HEK293 (cell line): ENCODE measurements at regions not wholly inside any gene's neighbourhood (a gene's known extent, or its start where the extent isn't known, plus 50 kb on each side); places are given as distances from the start of the nearest gene placed in this dataset.

Source experiments
- CTCF ChIA-PET: fragments of 350-600 bp; formaldehyde crosslinking; extraction: SDS; loops from one replicate; lab custom pipeline; 2021; ENCODE audit warnings: antibody characterized with exemption; lab: Yijun Ruan, JAX
- POLR2A ChIA-PET: fragments of 300-600 bp; formaldehyde crosslinking; extraction: SDS; loops from one replicate; lab custom pipeline; 2020; ENCODE audit warnings: antibody characterized with exemption, inconsistent platforms; lab: Yijun Ruan, JAX
- H3K27ac ChIP-seq: fragments of 200-500 bp; sonication (Bioruptor generic); 2 replicates; pipeline ENCODE4 v1.5.1; 2014; ENCODE audit warnings: low read depth, low read length, control low read depth, inconsistent platforms; ENCODE audit errors: extremely low read depth
- H3K36me3 ChIP-seq, 2 experiments: fragments of 200-500 bp in 1 of 2; sonication (Bioruptor generic) in 1 of 2; 1 replicate in 1 of 2; 2 replicates in 1 of 2; pipeline ENCODE4 v1.5.1; 2014 to 2017; ENCODE audit warnings: inconsistent platforms in 2 of 2, low read length in 2 of 2; ENCODE audit not compliant: control insufficient read depth in 2 of 2, insufficient read depth in 1 of 2
- H3K4me1 ChIP-seq: fragments of 200-500 bp; sonication (Bioruptor generic); 2 replicates; pipeline ENCODE4 v1.5.1; 2014; ENCODE audit warnings: mild to moderate bottlenecking, low read length, inconsistent platforms; ENCODE audit not compliant: control insufficient read depth, insufficient read depth
- H3K4me3 ChIP-seq: 2 replicates; pipeline ENCODE4 v1.5.1; 2011; ENCODE audit warnings: low read depth, mild to moderate bottlenecking, control low read depth, low read length, moderate library complexity
- H3K9me3 ChIP-seq: fragments of 200-500 bp; sonication (Bioruptor generic); 2 replicates; pipeline ENCODE4 v1.5.1; 2014; ENCODE audit warnings: low read depth, low read length, inconsistent platforms; ENCODE audit not compliant: control insufficient read depth, insufficient read depth
- FEZF1 ChIP-seq: fragments of 450-650 bp; formaldehyde crosslinking; IDR thresholded peaks from 2 replicates; pipeline ENCODE4 v1.5.1; 2016; ENCODE audit warnings: missing biosample characterization, missing genetic modification characterization
- GFI1B ChIP-seq: fragments of 450-650 bp; formaldehyde crosslinking; IDR thresholded peaks from 2 replicates; pipeline ENCODE4 v1.5.1; 2016; ENCODE audit warnings: missing biosample characterization, missing genetic modification characterization
- GLI4 ChIP-seq: fragments of 450-650 bp; formaldehyde crosslinking; IDR thresholded peaks from 2 replicates; pipeline ENCODE4 v1.5.1; 2016; ENCODE audit warnings: missing biosample characterization, missing genetic modification characterization
- KLF16 ChIP-seq: fragments of 450-650 bp; formaldehyde crosslinking; IDR thresholded peaks from 2 replicates; pipeline ENCODE4 v1.5.1; 2017; ENCODE audit warnings: missing biosample characterization, missing genetic modification characterization
- MEIS1 ChIP-seq: sonication (generic); formaldehyde crosslinking; IDR thresholded peaks from 2 replicates; pipeline ENCODE4 v1.8.1; 2022; ENCODE audit warnings: missing genetic modification reagents, mild to moderate bottlenecking, borderline replicate concordance
- PRDM4 ChIP-seq: fragments of 450-650 bp; formaldehyde crosslinking; IDR thresholded peaks from 2 replicates; pipeline ENCODE4 v1.5.1; 2017; ENCODE audit warnings: missing biosample characterization, missing genetic modification characterization
- RBAK ChIP-seq: fragments of 450-650 bp; formaldehyde crosslinking; IDR thresholded peaks from 2 replicates; pipeline ENCODE4 v1.5.1; 2016; ENCODE audit warnings: missing biosample characterization, missing genetic modification characterization
- TSHZ1 ChIP-seq: fragments of 450-650 bp; formaldehyde crosslinking; IDR thresholded peaks from 2 replicates; pipeline ENCODE4 v1.5.1; 2016; ENCODE audit warnings: missing biosample characterization, missing genetic modification characterization, borderline replicate concordance
- ZBTB10 ChIP-seq: fragments of 450-650 bp; formaldehyde crosslinking; IDR thresholded peaks from 2 replicates; pipeline ENCODE4 v1.5.1; 2016; ENCODE audit warnings: missing biosample characterization, missing genetic modification characterization
- ZBTB20 ChIP-seq: fragments of 450-650 bp; formaldehyde crosslinking; IDR thresholded peaks from 2 replicates; pipeline ENCODE4 v1.5.1; 2016; ENCODE audit warnings: missing biosample characterization, missing genetic modification characterization
- ZBTB21 ChIP-seq: fragments of 450-650 bp; formaldehyde crosslinking; IDR thresholded peaks from 2 replicates; pipeline ENCODE4 v1.5.1; 2017; ENCODE audit warnings: missing biosample characterization, missing genetic modification characterization
- ZBTB7A ChIP-seq: fragments of 450-650 bp; formaldehyde crosslinking; IDR thresholded peaks from 2 replicates; pipeline ENCODE4 v1.5.1; 2016; ENCODE audit warnings: low read depth, missing biosample characterization, missing genetic modification characterization
- ZNF133 ChIP-seq: fragments of 450-650 bp; formaldehyde crosslinking; IDR thresholded peaks from 2 replicates; pipeline ENCODE4 v1.5.1; 2016; ENCODE audit warnings: missing biosample characterization, missing genetic modification characterization
- ZNF16 ChIP-seq: fragments of 450-650 bp; formaldehyde crosslinking; IDR thresholded peaks from 2 replicates; pipeline ENCODE4 v1.5.1; 2016; ENCODE audit warnings: low read depth, missing biosample characterization, missing genetic modification characterization
- ZNF19 ChIP-seq: fragments of 450-650 bp; formaldehyde crosslinking; IDR thresholded peaks from 2 replicates; pipeline ENCODE4; 2016; ENCODE audit warnings: missing biosample characterization, missing genetic modification characterization, low read depth
- ZNF223 ChIP-seq: fragments of 450-650 bp; formaldehyde crosslinking; IDR thresholded peaks from 2 replicates; pipeline ENCODE4 v1.5.1; 2016; ENCODE audit warnings: missing biosample characterization, missing genetic modification characterization
- ZNF354C ChIP-seq: fragments of 450-650 bp; formaldehyde crosslinking; IDR thresholded peaks from 2 replicates; pipeline ENCODE4 v1.5.1; 2016; ENCODE audit warnings: missing biosample characterization, missing genetic modification characterization, low read depth, borderline replicate concordance
- ZNF394 ChIP-seq: fragments of 450-650 bp; formaldehyde crosslinking; IDR thresholded peaks from 2 replicates; pipeline ENCODE4 v1.5.1; 2016; ENCODE audit warnings: missing biosample characterization, missing genetic modification characterization, mild to moderate bottlenecking, moderate library complexity, borderline replicate concordance
- ZNF501 ChIP-seq: fragments of 450-650 bp; formaldehyde crosslinking; IDR thresholded peaks from 2 replicates; pipeline ENCODE4 v1.5.1; 2016; ENCODE audit warnings: missing biosample characterization, missing genetic modification characterization
- ZNF561 ChIP-seq: fragments of 450-650 bp; IDR thresholded peaks from 2 replicates; pipeline ENCODE4 v1.5.1; 2018; ENCODE audit warnings: missing biosample characterization, missing genetic modification characterization, borderline replicate concordance
- ZNF621 ChIP-seq: fragments of 450-650 bp; formaldehyde crosslinking; IDR thresholded peaks from 2 replicates; pipeline ENCODE4 v1.5.1; 2017; ENCODE audit warnings: missing biosample characterization, missing genetic modification characterization
- ZNF624 ChIP-seq: fragments of 450-650 bp; formaldehyde crosslinking; IDR thresholded peaks from 2 replicates; pipeline ENCODE4 v1.5.1; 2017; ENCODE audit warnings: missing biosample characterization, missing genetic modification characterization
- ZNF654 ChIP-seq: fragments of 450-650 bp; formaldehyde crosslinking; IDR thresholded peaks from 2 replicates; pipeline ENCODE4 v1.5.1; 2016; ENCODE audit warnings: low read depth, missing biosample characterization, missing genetic modification characterization
- ZNF670 ChIP-seq: fragments of 450-650 bp; formaldehyde crosslinking; IDR thresholded peaks from 2 replicates; pipeline ENCODE4 v1.5.1; 2016; ENCODE audit warnings: missing biosample characterization, missing genetic modification characterization, low read depth
- ZNF677 ChIP-seq: fragments of 450-650 bp; IDR thresholded peaks from 2 replicates; pipeline ENCODE4 v1.5.0; 2018; ENCODE audit warnings: missing biosample characterization, mild to moderate bottlenecking, missing genetic modification characterization, moderate library complexity
- ZNF76 ChIP-seq: fragments of 450-650 bp; formaldehyde crosslinking; IDR thresholded peaks from 2 replicates; pipeline ENCODE4; 2016; ENCODE audit warnings: low read depth, missing biosample characterization, missing genetic modification characterization, borderline replicate concordance
- ZNF785 ChIP-seq: fragments of 450-650 bp; formaldehyde crosslinking; IDR thresholded peaks from 2 replicates; pipeline ENCODE4 v1.5.1; 2016; ENCODE audit warnings: missing biosample characterization, missing genetic modification characterization
- ZNF791 ChIP-seq: fragments of 450-650 bp; formaldehyde crosslinking; IDR thresholded peaks from 2 replicates; pipeline ENCODE4 v1.5.1; 2016; ENCODE audit warnings: missing biosample characterization, missing genetic modification characterization
- ZSCAN30 ChIP-seq: fragments of 450-650 bp; IDR thresholded peaks from 2 replicates; pipeline ENCODE4 v1.5.1; 2018; ENCODE audit warnings: missing biosample characterization, mild to moderate bottlenecking, missing genetic modification characterization, moderate library complexity

GRCh38 chrX:116863029-116863428, 400.3 kb upstream of the CT83 start:
- H3K4me1 ChIP-seq: no peaks in the 10 kb centered on the region
- H3K27ac ChIP-seq: no peak overlapping the region
- TF ChIP-seq ZNF394 (tag by site-specific recombination) (no peak), ZNF677 (no peak), ZBTB10 (no peak), PRDM4 (tag by site-specific recombination) (no peak), ZNF76 (tag by site-specific recombination) (no peak), ZBTB7A (tag by site-specific recombination) (no peak), ZNF670 (tag by site-specific recombination) (no peak), ZNF501 (tag by site-specific recombination) (no peak), ZNF19 (tag by site-specific recombination) (no peak), FEZF1 (no peak), ZNF561 (no peak), ZSCAN30 (tag by site-specific recombination) (no peak), ZBTB21 (no peak)
- TF ChIP-seq, all 188 proteins: peak for 0
- POLR2A ChIA-PET: no interaction called here
- CTCF ChIA-PET: no interaction called here
- no peak overlapping the region for H3K4me3 ChIP-seq
- H3K9me3 ChIP-seq: no peaks in the 10 kb centered on the region
- no peaks in the 10 kb centered on the region for H3K36me3 ChIP-seq

GRCh38 chrX:116862340-116862739, 399.6 kb upstream of the CT83 start:
- ChIA-PET CTCF (no interaction called here), POLR2A (no interaction called here)
- no peaks in the 10 kb centered on the region for H3K4me1 ChIP-seq
- H3K4me3 ChIP-seq: no peak overlapping the region
- H3K27ac ChIP-seq: no peak overlapping the region
- no peaks in the 10 kb centered on the region for H3K9me3 ChIP-seq
- H3K36me3 ChIP-seq: no peaks in the 10 kb centered on the region
- TF ChIP-seq ZNF133 (tag by site-specific recombination) (no peak), ZBTB20 (tag by site-specific recombination) (no peak), TSHZ1 (tag by site-specific recombination) (no peak), RBAK (tag by site-specific recombination) (no peak), ZNF654 (tag by site-specific recombination) (no peak), ZNF223 (tag by site-specific recombination) (no peak), ZNF16 (tag by site-specific recombination) (no peak), GFI1B (no peak), ZNF621 (tag by site-specific recombination) (no peak), ZNF785 (tag by site-specific recombination) (no peak), ZNF354C (tag by site-specific recombination) (no peak), GLI4 (no peak), ZNF624 (tag by site-specific recombination) (no peak), KLF16 (tag by site-specific recombination) (no peak), MEIS1 (no peak), ZNF791 (tag by site-specific recombination) (no peak), ZNF670 (tag by site-specific recombination) (no peak)
